ENCODE measurements at regions not wholly inside any gene's neighbourhood (a gene's known extent, or its start where the extent isn't known, plus 50 kb on each side); places are given as distances from the start of the nearest gene placed in this dataset.

- TF ChIP-seq, protein P1, sequence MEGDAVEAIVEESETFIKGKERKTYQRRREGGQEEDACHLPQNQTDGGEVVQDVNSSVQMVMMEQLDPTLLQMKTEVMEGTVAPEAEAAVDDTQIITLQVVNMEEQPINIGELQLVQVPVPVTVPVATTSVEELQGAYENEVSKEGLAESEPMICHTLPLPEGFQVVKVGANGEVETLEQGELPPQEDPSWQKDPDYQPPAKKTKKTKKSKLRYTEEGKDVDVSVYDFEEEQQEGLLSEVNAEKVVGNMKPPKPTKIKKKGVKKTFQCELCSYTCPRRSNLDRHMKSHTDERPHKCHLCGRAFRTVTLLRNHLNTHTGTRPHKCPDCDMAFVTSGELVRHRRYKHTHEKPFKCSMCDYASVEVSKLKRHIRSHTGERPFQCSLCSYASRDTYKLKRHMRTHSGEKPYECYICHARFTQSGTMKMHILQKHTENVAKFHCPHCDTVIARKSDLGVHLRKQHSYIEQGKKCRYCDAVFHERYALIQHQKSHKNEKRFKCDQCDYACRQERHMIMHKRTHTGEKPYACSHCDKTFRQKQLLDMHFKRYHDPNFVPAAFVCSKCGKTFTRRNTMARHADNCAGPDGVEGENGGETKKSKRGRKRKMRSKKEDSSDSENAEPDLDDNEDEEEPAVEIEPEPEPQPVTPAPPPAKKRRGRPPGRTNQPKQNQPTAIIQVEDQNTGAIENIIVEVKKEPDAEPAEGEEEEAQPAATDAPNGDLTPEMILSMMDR (IDR thresholded peaks at IDR 0.05) = no peak
- TF ChIP-seq POLR2A (IDR thresholded peaks at IDR 0.05) = no peak
Measured at GRCh38 chr10:108336836-108337235, 1172.3 kb upstream of the SORCS1 start.

Measured in upper lobe of left lung (tissue), 4 donors.